Ovary (tissue), 3 donors: ENCODE measurements at regions not wholly inside any gene's neighbourhood (a gene's known extent, or its start where the extent isn't known, plus 50 kb on each side); places are given as distances from the start of the nearest gene placed in this dataset.

Source experiments
- POLR2A ChIP-seq: fragments of 450-650 bp; IDR thresholded peaks from one replicate; pipeline ENCODE4 v1.6.1; 2017; ENCODE audit warnings: antibody characterized with exemption, mild to moderate bottlenecking, moderate library complexity
- TF ChIP-seq, protein P1 (sequence below), 3 donors: fragments of 450-650 bp in 2 of 3; fragments of 200-600 bp in 1 of 3; IDR thresholded peaks; one replicate each; pipeline versions ENCODE4 v1.5.1 to v1.8.0; 2016 to 2022; ENCODE audit warnings: antibody characterized with exemption in 3 of 3, mild to moderate bottlenecking in 1 of 3
- donor health status: DM: no; HTN: no; CAD: no.

DNA sequence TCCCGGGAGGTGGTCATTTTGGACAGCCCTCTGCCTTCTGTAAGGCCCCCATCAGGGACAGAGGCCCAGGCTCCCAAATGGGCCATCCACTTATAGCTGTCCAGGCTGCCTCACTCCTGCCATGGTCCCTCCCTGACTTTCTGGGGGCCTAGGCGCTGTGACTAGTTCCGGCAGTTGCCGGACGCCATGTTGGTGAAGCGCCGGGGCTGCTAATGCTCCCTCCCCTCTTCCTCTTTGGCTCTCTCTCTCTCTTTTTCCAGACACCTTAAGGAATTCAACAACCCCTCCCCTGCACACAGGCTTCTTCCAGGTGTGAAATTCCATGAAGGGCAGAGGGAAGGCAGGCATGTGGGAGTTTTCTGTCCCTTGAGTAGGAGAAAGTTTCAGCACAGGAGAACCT lies 445.6 kb downstream of the SOX6 start:
- TF ChIP-seq, protein P1, sequence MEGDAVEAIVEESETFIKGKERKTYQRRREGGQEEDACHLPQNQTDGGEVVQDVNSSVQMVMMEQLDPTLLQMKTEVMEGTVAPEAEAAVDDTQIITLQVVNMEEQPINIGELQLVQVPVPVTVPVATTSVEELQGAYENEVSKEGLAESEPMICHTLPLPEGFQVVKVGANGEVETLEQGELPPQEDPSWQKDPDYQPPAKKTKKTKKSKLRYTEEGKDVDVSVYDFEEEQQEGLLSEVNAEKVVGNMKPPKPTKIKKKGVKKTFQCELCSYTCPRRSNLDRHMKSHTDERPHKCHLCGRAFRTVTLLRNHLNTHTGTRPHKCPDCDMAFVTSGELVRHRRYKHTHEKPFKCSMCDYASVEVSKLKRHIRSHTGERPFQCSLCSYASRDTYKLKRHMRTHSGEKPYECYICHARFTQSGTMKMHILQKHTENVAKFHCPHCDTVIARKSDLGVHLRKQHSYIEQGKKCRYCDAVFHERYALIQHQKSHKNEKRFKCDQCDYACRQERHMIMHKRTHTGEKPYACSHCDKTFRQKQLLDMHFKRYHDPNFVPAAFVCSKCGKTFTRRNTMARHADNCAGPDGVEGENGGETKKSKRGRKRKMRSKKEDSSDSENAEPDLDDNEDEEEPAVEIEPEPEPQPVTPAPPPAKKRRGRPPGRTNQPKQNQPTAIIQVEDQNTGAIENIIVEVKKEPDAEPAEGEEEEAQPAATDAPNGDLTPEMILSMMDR (IDR thresholded peaks at IDR 0.05), result no peak
- TF ChIP-seq POLR2A, result no peak
